WTC11 (cell line): ENCODE measurements at regions not wholly inside any gene's neighbourhood (a gene's known extent, or its start where the extent isn't known, plus 50 kb on each side); places are given as distances from the start of the nearest gene placed in this dataset.

Experiments used
- ATAC-seq: fragments of 200-7000 bp; cut with Tn5 transposase; 2 replicates; pipeline ENCODE4 v1.10.0; 2021; ENCODE audit warnings: mild to moderate bottlenecking, moderate library complexity
- CTCF ChIA-PET: fragments of 300-600 bp; sonication (Branson Sonifier 250); formaldehyde crosslinking; loops from one replicate; lab custom pipeline; 2021; ENCODE audit warnings: antibody characterized with exemption; lab: Charles Lee
- POLR2A ChIA-PET: fragments of 350-600 bp; sonication (Branson Sonifier 250); formaldehyde crosslinking; loops from one replicate; lab custom pipeline; 2021; ENCODE audit warnings: antibody characterized with exemption; lab: Charles Lee
- DNase-seq: peaks from one replicate; pipeline ENCODE4 v3.0.0; 2021; ENCODE audit warnings: low spot score
- H3K27ac Mint-ChIP-seq: 2 replicates; pipeline ENCODE4 v1.8.0; 2021; ENCODE audit warnings: mixed read lengths
- H3K27me3 Mint-ChIP-seq: 2 replicates; pipeline ENCODE4 v1.8.0; 2021; ENCODE audit warnings: low read depth, mild to moderate bottlenecking, moderate library complexity, mixed read lengths
- H3K36me3 Mint-ChIP-seq: 2 replicates; pipeline ENCODE4 v1.8.0; 2021; ENCODE audit warnings: mixed read lengths
- H3K4me1 Mint-ChIP-seq: 2 replicates; pipeline ENCODE4 v1.8.0; 2022; ENCODE audit warnings: mixed read lengths
- H3K4me3 Mint-ChIP-seq: 2 replicates; pipeline ENCODE4 v1.8.0; 2021; ENCODE audit warnings: mild to moderate bottlenecking, moderate library complexity, mixed read lengths
- H3K9me3 Mint-ChIP-seq: 2 replicates; pipeline ENCODE4 v1.8.0; 2021; ENCODE audit warnings: mixed read lengths
- AFF4 ChIP-seq: sonication (generic); formaldehyde crosslinking; IDR thresholded peaks from 2 replicates; pipeline ENCODE4 v1.8.1; 2023; ENCODE audit warnings: mild to moderate bottlenecking, missing genetic modification reagents, borderline replicate concordance
- CTCF ChIP-seq: fragments of 200-600 bp; IDR thresholded peaks from 2 replicates; pipeline ENCODE4 v1.8.0; 2022; ENCODE audit warnings: antibody characterized with exemption
- ETV6 ChIP-seq: sonication (generic); formaldehyde crosslinking; IDR thresholded peaks from 2 replicates; pipeline ENCODE4 v1.8.1; 2022; ENCODE audit warnings: mild to moderate bottlenecking, missing genetic modification reagents
- FOXJ3 ChIP-seq: sonication (generic); formaldehyde crosslinking; IDR thresholded peaks from 2 replicates; pipeline ENCODE4 v1.9.0; 2021; ENCODE audit warnings: missing genetic modification reagents, mild to moderate bottlenecking, borderline replicate concordance
- FOXK1 ChIP-seq: sonication (generic); formaldehyde crosslinking; IDR thresholded peaks from 2 replicates; pipeline ENCODE4 v1.8.0; 2022; ENCODE audit warnings: mild to moderate bottlenecking, moderate library complexity, missing genetic modification reagents
- FOXP1 ChIP-seq: sonication (generic); formaldehyde crosslinking; IDR thresholded peaks from 2 replicates; pipeline ENCODE4 v1.8.0; 2022; ENCODE audit warnings: missing genetic modification reagents, mild to moderate bottlenecking, moderate library complexity, borderline replicate concordance
- FOXP4 ChIP-seq: sonication (generic); formaldehyde crosslinking; IDR thresholded peaks from 2 replicates; pipeline ENCODE4 v1.8.0; 2022; ENCODE audit warnings: mild to moderate bottlenecking, missing genetic modification reagents
- IRF2 ChIP-seq: sonication (generic); formaldehyde crosslinking; IDR thresholded peaks from 2 replicates; pipeline ENCODE4 v1.8.0; 2022; ENCODE audit warnings: low read depth, missing genetic modification reagents, borderline replicate concordance
- JAZF1 ChIP-seq: fragments of 250-450 bp; sonication (Bioruptor Pico); IDR thresholded peaks from 2 replicates; pipeline ENCODE4 v1.9.0; 2021; ENCODE audit warnings: moderate library complexity, mild to moderate bottlenecking, inconsistent platforms
- MXD4 ChIP-seq: fragments of 250-450 bp; sonication (Bioruptor Pico); IDR thresholded peaks from 2 replicates; pipeline ENCODE4 v1.8.0; 2021; ENCODE audit warnings: mild to moderate bottlenecking, moderate library complexity, borderline replicate concordance
- MYBL2 ChIP-seq: sonication (generic); formaldehyde crosslinking; IDR thresholded peaks from 2 replicates; pipeline ENCODE4 v1.8.1; 2023; ENCODE audit warnings: mild to moderate bottlenecking, moderate library complexity, missing genetic modification reagents
- PREB ChIP-seq: sonication (generic); formaldehyde crosslinking; IDR thresholded peaks from 2 replicates; pipeline ENCODE4 v1.8.1; 2022; ENCODE audit warnings: mild to moderate bottlenecking, missing genetic modification reagents, moderate library complexity, borderline replicate concordance
- SOX15 ChIP-seq: fragments of 250-450 bp; sonication (Bioruptor Pico); IDR thresholded peaks from 2 replicates; pipeline ENCODE4 v1.9.0; 2021; ENCODE audit warnings: mild to moderate bottlenecking
- TEAD1 ChIP-seq: sonication (generic); formaldehyde crosslinking; IDR thresholded peaks from 2 replicates; pipeline ENCODE4 v1.8.0; 2022; ENCODE audit warnings: mild to moderate bottlenecking, missing genetic modification reagents
- TP53 ChIP-seq: sonication (generic); formaldehyde crosslinking; IDR thresholded peaks from 2 replicates; pipeline ENCODE4 v1.8.1; 2023; ENCODE audit warnings: mild to moderate bottlenecking, missing genetic modification reagents
- USF2 ChIP-seq: sonication (generic); formaldehyde crosslinking; IDR thresholded peaks from 2 replicates; pipeline ENCODE4 v1.8.1; 2023; ENCODE audit warnings: mild to moderate bottlenecking, missing genetic modification reagents, moderate library complexity
- ZBTB21 ChIP-seq: sonication (generic); formaldehyde crosslinking; IDR thresholded peaks from 2 replicates; pipeline ENCODE4 v1.8.1; 2023; ENCODE audit warnings: mild to moderate bottlenecking, missing genetic modification reagents, borderline replicate concordance
- ZNF138 ChIP-seq: sonication (generic); formaldehyde crosslinking; conservative IDR thresholded peaks from 2 replicates; pipeline ENCODE4 v1.8.1; 2022; ENCODE audit warnings: mild to moderate bottlenecking, moderate library complexity, missing genetic modification reagents
- ZNF219 ChIP-seq: sonication (generic); formaldehyde crosslinking; IDR thresholded peaks from 2 replicates; pipeline ENCODE4 v1.8.0; 2023; ENCODE audit warnings: missing genetic modification reagents, mild to moderate bottlenecking, borderline replicate concordance
- ZNF512 ChIP-seq: sonication (generic); formaldehyde crosslinking; IDR thresholded peaks from 2 replicates; pipeline ENCODE4 v1.8.1; 2022; ENCODE audit warnings: missing genetic modification reagents, borderline replicate concordance

GRCh38 chr11:24234822-24235508, 261.9 kb upstream of the LUZP2 start (continued):
- no peak for TF ChIP-seq IRF2 (CRISPR knock-in tag)
- TF ChIP-seq TP53 (CRISPR knock-in tag) = no peak
- TF ChIP-seq ETV6 (CRISPR knock-in tag) = no peak
- no peak for TF ChIP-seq FOXJ3 (CRISPR knock-in tag)
- no peak for TF ChIP-seq ZBTB21 (CRISPR knock-in tag)
- no peak for TF ChIP-seq FOXP4
- no peak for TF ChIP-seq MXD4 (CRISPR knock-in tag)

GRCh38 chr11:24238771-24239645, 257.8 kb upstream of the LUZP2 start:
- ATAC-seq (no peak), DNase-seq (no peak)
- Mint-ChIP-seq H3K27ac (no peak overlapping the region), H3K4me1 (no peaks in the 10 kb centered on the region), H3K27me3 (no peaks in the 10 kb centered on the region), H3K4me3 (no peak overlapping the region), H3K36me3 (no peaks in the 10 kb centered on the region), H3K9me3 (peaks cover 8% of the 10 kb centered on the region)
- ChIA-PET CTCF (no interaction called here), POLR2A (no interaction called here)
- no peak for TF ChIP-seq JAZF1
- no peak for TF ChIP-seq PREB (CRISPR knock-in tag)
- no peak for TF ChIP-seq USF2
- no peak for TF ChIP-seq AFF4 (CRISPR knock-in tag)
- no peak for TF ChIP-seq TEAD1 (CRISPR knock-in tag)
- no peak for TF ChIP-seq FOXP4
- no peak for TF ChIP-seq SOX15
- TF ChIP-seq CTCF = no peak
- TF ChIP-seq ZNF219 (CRISPR knock-in tag) = no peak
- no peak for TF ChIP-seq FOXK1 (CRISPR knock-in tag)
- TF ChIP-seq ZNF512 (CRISPR knock-in tag) = no peak
- TF ChIP-seq MYBL2 (CRISPR knock-in tag) = no peak
- TF ChIP-seq ZNF138 = no peak
- no peak for TF ChIP-seq FOXP1 (CRISPR knock-in tag)
